SK-N-SH (cell line): ENCODE measurements at regions not wholly inside any gene's neighbourhood (a gene's known extent, or its start where the extent isn't known, plus 50 kb on each side); places are given as distances from the start of the nearest gene placed in this dataset.

Experiments used
- CTCF ChIA-PET: fragments of 300-600, 350-600 bp; formaldehyde crosslinking; extraction: SDS; loops from one replicate; lab custom pipeline; 2021; lab: Yijun Ruan, JAX
- POLR2A ChIA-PET: fragments of 350-600 bp; sonication (Branson Sonifier 250); formaldehyde crosslinking; extraction: SDS; loops from one replicate; lab custom pipeline; 2020; ENCODE audit warnings: antibody characterized with exemption, inconsistent platforms; lab: Yijun Ruan, JAX
- DNase-seq: peaks from one replicate; pipeline ENCODE4 v3.0.0; 2012
- H2AFZ ChIP-seq: fragments of 200-600 bp; sonication (generic); 2 replicates; pipeline ENCODE4 v1.8.1; 2016; ENCODE audit warnings: antibody characterized with exemption, mild to moderate bottlenecking, low read depth
- H3F3A ChIP-seq: fragments of 200-600 bp; sonication (generic); replicated peaks from 2 replicates; pipeline ENCODE3; 2016; ENCODE audit warnings: antibody characterized with exemption, mild to moderate bottlenecking; ENCODE audit not compliant: insufficient read depth
- H3K27ac ChIP-seq, 2 experiments: fragments of 200-500 bp in 1 of 2; fragments of 200-600 bp in 1 of 2; sonication (Bioruptor generic) in 1 of 2; sonication (generic), shearing (Covaris generic) in 1 of 2; 2 replicates each; pipeline versions ENCODE4 v1.5.1 to v1.6.1; 2014 to 2016; ENCODE audit warnings: low read depth in 2 of 2, inconsistent platforms in 1 of 2, low read length in 1 of 2, mild to moderate bottlenecking in 1 of 2, mixed read lengths in 1 of 2
- H3K27me3 ChIP-seq: fragments of 200-600 bp; sonication (generic), shearing (Covaris generic); 2 replicates; pipeline ENCODE4 v1.6.1; 2016; ENCODE audit warnings: mixed run types; ENCODE audit not compliant: insufficient read depth
- H3K36me3 ChIP-seq, 2 experiments: fragments of 200-500 bp in 1 of 2; fragments of 200-600 bp in 1 of 2; sonication (Bioruptor generic) in 1 of 2; sonication (generic) in 1 of 2; replicated peaks in 1 of 2; 2 replicates each; pipeline versions ENCODE3 to v1.5.1; 2014 to 2016; ENCODE audit warnings: low read length in 1 of 2, mild to moderate bottlenecking in 1 of 2; ENCODE audit not compliant: insufficient read depth in 2 of 2, control insufficient read depth in 1 of 2
- H3K4me1 ChIP-seq, 2 experiments: fragments of 200-500 bp in 1 of 2; fragments of 200-600 bp in 1 of 2; sonication (Bioruptor generic) in 1 of 2; sonication (generic), shearing (Covaris generic) in 1 of 2; 2 replicates each; pipeline versions ENCODE4 v1.5.1 to v1.6.1; 2014 to 2016; ENCODE audit warnings: low read depth in 1 of 2, low read length in 1 of 2, mixed run types in 1 of 2; ENCODE audit not compliant: insufficient read depth in 2 of 2, control insufficient read depth in 1 of 2
- H3K4me2 ChIP-seq: fragments of 200-600 bp; sonication (generic), shearing (Covaris generic); 2 replicates; pipeline ENCODE4 v1.6.1; 2017; ENCODE audit warnings: mixed run types
- H3K4me3 ChIP-seq, 2 experiments: fragments of 200-500 bp in 1 of 2; fragments of 200-600 bp in 1 of 2; sonication (Bioruptor generic) in 1 of 2; sonication (generic), shearing (Covaris generic) in 1 of 2; 2 replicates each; pipeline versions ENCODE4 v1.5.1 to v1.8.1; 2014 to 2016; ENCODE audit warnings: low read depth in 2 of 2, inconsistent platforms in 1 of 2, low read length in 1 of 2, mild to moderate bottlenecking in 1 of 2, mixed read lengths in 1 of 2, moderate library complexity in 1 of 2
- H3K79me2 ChIP-seq: fragments of 200-600 bp; sonication (generic); 2 replicates; pipeline ENCODE4 v1.8.1; 2017; ENCODE audit warnings: mild to moderate bottlenecking; ENCODE audit not compliant: insufficient read depth
- H3K9ac ChIP-seq: fragments of 200-600 bp; sonication (generic); 2 replicates; pipeline ENCODE4 v1.6.1; 2017; ENCODE audit warnings: mixed run types
- H3K9me2 ChIP-seq: fragments of 200-600 bp; sonication (generic); 2 replicates; pipeline ENCODE4 v1.6.1; 2017; ENCODE audit warnings: mixed run types
- H3K9me3 ChIP-seq: fragments of 200-600 bp; sonication (generic); 2 replicates; pipeline ENCODE4 v1.6.1; 2017; ENCODE audit warnings: mixed run types, mild to moderate bottlenecking, moderate library complexity
- H4K20me1 ChIP-seq: fragments of 200-600 bp; sonication (generic); 2 replicates; pipeline ENCODE4 v1.6.1; 2017; ENCODE audit warnings: mild to moderate bottlenecking, mixed run types; ENCODE audit not compliant: insufficient read depth
- CHD2 ChIP-seq: fragments of 150-350 bp; IDR thresholded peaks from 2 replicates; pipeline ENCODE4 v1.6.1; 2018; ENCODE audit warnings: low read length; ENCODE audit not compliant: partially characterized antibody
- CTCF ChIP-seq: fragments of 200-600 bp; sonication (generic); IDR thresholded peaks from 2 replicates; pipeline ENCODE4 v1.6.1; 2017; ENCODE audit warnings: antibody characterized with exemption, mild to moderate bottlenecking, moderate library complexity
- ELF1 ChIP-seq: IDR thresholded peaks from 2 replicates; pipeline ENCODE4 v1.4.0; 2012
- EP300 ChIP-seq, 2 experiments: IDR thresholded peaks; 2 replicates each; pipeline versions ENCODE4 v1.4.0 to v1.6.1; 2012; ENCODE audit warnings: borderline replicate concordance in 1 of 2, low read depth in 1 of 2, low read length in 1 of 2
- FOSL2 ChIP-seq: IDR thresholded peaks from 2 replicates; pipeline ENCODE4 v1.4.0; 2012; ENCODE audit warnings: low read depth, mild to moderate bottlenecking, moderate library complexity, borderline replicate concordance
- FOXJ3 ChIP-seq: sonication (generic); formaldehyde crosslinking; IDR thresholded peaks from 2 replicates; pipeline ENCODE4 v1.5.1; 2020; ENCODE audit warnings: mild to moderate bottlenecking, missing genetic modification reagents
- GABPA ChIP-seq: IDR thresholded peaks from 2 replicates; pipeline ENCODE4 v1.4.0; 2012; ENCODE audit warnings: low read depth, mild to moderate bottlenecking
- JUND ChIP-seq: IDR thresholded peaks from 2 replicates; pipeline ENCODE4 v1.4.0; 2012
- MAX ChIP-seq: IDR thresholded peaks from 2 replicates; pipeline ENCODE4 v1.4.0; 2012; ENCODE audit warnings: low read depth
- MEF2A ChIP-seq: IDR thresholded peaks from 2 replicates; pipeline ENCODE4 v1.4.0; 2012; ENCODE audit warnings: low read depth, borderline replicate concordance
- MXI1 ChIP-seq: IDR thresholded peaks from 2 replicates; pipeline ENCODE4 v1.6.1; 2012; ENCODE audit warnings: mild to moderate bottlenecking, low read depth, low read length, improper control_type of control experiment
- NFIC ChIP-seq: IDR thresholded peaks from 2 replicates; pipeline ENCODE4 v1.4.0; 2012; ENCODE audit warnings: borderline replicate concordance
- NRF1 ChIP-seq: IDR thresholded peaks from 2 replicates; pipeline ENCODE4 v1.6.1; 2012; ENCODE audit warnings: low read depth, mild to moderate bottlenecking, low read length
- PBX3 ChIP-seq: IDR thresholded peaks from 2 replicates; pipeline ENCODE4; 2012
- POLR2AphosphoS5 ChIP-seq: IDR thresholded peaks from 2 replicates; pipeline ENCODE4 v1.6.1; 2012; ENCODE audit warnings: low read depth, low read length
- RCOR1 ChIP-seq: fragments of 150-350 bp; IDR thresholded peaks from 2 replicates; pipeline ENCODE4 v1.6.1; 2017; ENCODE audit warnings: antibody characterized with exemption, low read length
- RFX5 ChIP-seq: IDR thresholded peaks from 2 replicates; pipeline ENCODE4 v1.6.1; 2012; ENCODE audit warnings: mild to moderate bottlenecking, improper control_type of control experiment, low read length
- SMC3 ChIP-seq: IDR thresholded peaks from 2 replicates; pipeline ENCODE4 v1.6.1; 2012; ENCODE audit warnings: low read depth, low read length, improper control_type of control experiment
- TAF1 ChIP-seq: IDR thresholded peaks from 2 replicates; pipeline ENCODE4 v1.6.1; 2012; ENCODE audit warnings: low read depth, mild to moderate bottlenecking, low read length, moderate library complexity, borderline replicate concordance
- TCF12 ChIP-seq: IDR thresholded peaks from 2 replicates; pipeline ENCODE4 v1.4.0; 2012
- TEAD4 ChIP-seq: IDR thresholded peaks from 2 replicates; pipeline ENCODE4 v1.4.0; 2012; ENCODE audit warnings: mild to moderate bottlenecking, borderline replicate concordance; ENCODE audit not compliant: insufficient read depth
- YY1 ChIP-seq: IDR thresholded peaks from 2 replicates; pipeline ENCODE4 v1.4.0; 2012; ENCODE audit warnings: low read depth, mild to moderate bottlenecking
- WGBS: methylation state at CpG from one replicate; pipeline ENCODE4 v1.1.6; 2017; ENCODE audit warnings: low lambda C conversion rate; 5-methylcytosine and 5-hydroxymethylcytosine counted together

- Histone ChIP-seq H3K9me3 (no peaks in the 10 kb centered on the region), H4K20me1 (no peaks in the 10 kb centered on the region), H3F3A (no peaks in the 10 kb centered on the region), H2AFZ (no peak overlapping the region), H3K4me2 (no peak overlapping the region), H3K9ac (no peak overlapping the region), H3K27ac (no peak overlapping the region), H3K27me3 (no peaks in the 10 kb centered on the region), H3K4me1 (no peaks in the 10 kb centered on the region), H3K36me3 (no peaks in the 10 kb centered on the region), H3K79me2 (no peaks in the 10 kb centered on the region), H3K4me3 (no peak overlapping the region), H3K9me2 (no peaks in the 10 kb centered on the region; the same call in 1 of the 2 replicates)
- 29% methylated on average over 2 of the region's 2 CpGs for WGBS
- ChIA-PET POLR2A (no interaction called here), CTCF (interaction anchor here (0.6 to 1.9 kb wide), 4 partner anchors 15 to 429 kb away, joined by 3 to 5 read pairs (median 4); no protein-coding TSS in a partner anchor)
- DNase-seq = no peak
- no peak for TF ChIP-seq POLR2AphosphoS5
- TF ChIP-seq TAF1 = no peak
- TF ChIP-seq RCOR1 = no peak
- no peak for TF ChIP-seq RFX5
- no peak for TF ChIP-seq GABPA
- TF ChIP-seq TCF12 = no peak
- no peak for TF ChIP-seq YY1
- no peak for TF ChIP-seq EP300 (IDR thresholded peaks at IDR 0.05; ENCODE audit: borderline replicate concordance in 1 of 2, low read depth in 1 of 2, low read length in 1 of 2)
- no peak for TF ChIP-seq FOXJ3 (CRISPR knock-in tag)
Observed at GRCh38 chr18:53702480-53702879, 522.0 kb downstream of the MBD2 start.

- 0% methylated on average over 1 of the region's 1 CpG for WGBS
- TF ChIP-seq GABPA (no peak), RCOR1 (no peak), TCF12 (no peak), FOSL2 (no peak), PBX3 (no peak), POLR2AphosphoS5 (no peak), TAF1 (no peak)
- POLR2A ChIA-PET = no interaction called here
Observed at GRCh38 chr18:53701697-53702096, 522.8 kb downstream of the MBD2 start.

GRCh38 chr18:53698907-53699306, 525.6 kb downstream of the MBD2 start:
- H3K4me2 ChIP-seq = no peak overlapping the region
- H4K20me1 ChIP-seq = no peaks in the 10 kb centered on the region
- no peaks in the 10 kb centered on the region for H3K27me3 ChIP-seq
- no peak overlapping the region for H2AFZ ChIP-seq
- WGBS = 0% methylated on average over 1 of the region's 2 CpGs
- CTCF ChIA-PET = interaction anchor here (0.6 to 2.8 kb wide), 27 partner anchors 8 to 431 kb away, joined by 3 to 41 read pairs (median 3); no protein-coding TSS in a partner anchor
- no peaks in the 10 kb centered on the region; the same call in 1 of the 2 replicates for H3K9me3 ChIP-seq
- H3K9me2 ChIP-seq = no peaks in the 10 kb centered on the region
- H3K4me1 ChIP-seq = no peaks in the 10 kb centered on the region
- DNase-seq = peak; percentile 53
- POLR2A ChIA-PET = no interaction called here
- no peak overlapping the region for H3K4me3 ChIP-seq
- H3K36me3 ChIP-seq = no peaks in the 10 kb centered on the region
- no peaks in the 10 kb centered on the region for H3F3A ChIP-seq
- no peak overlapping the region for H3K9ac ChIP-seq
- no peaks in the 10 kb centered on the region for H3K79me2 ChIP-seq
- H3K27ac ChIP-seq = no peak overlapping the region
- no peak for TF ChIP-seq MAX
- TF ChIP-seq MEF2A = no peak
- TF ChIP-seq RCOR1 = no peak
- TF ChIP-seq ELF1 = no peak
- TF ChIP-seq CTCF = peak; percentile 42; the same call in 1 of the 2 replicates
- TF ChIP-seq JUND = no peak
- peak; percentile 81 for TF ChIP-seq SMC3
- no peak for TF ChIP-seq CHD2
- TF ChIP-seq NRF1 = no peak
- TF ChIP-seq GABPA = no peak
- TF ChIP-seq MXI1 = no peak
- no peak for TF ChIP-seq RFX5
- TF ChIP-seq NFIC = no peak
- TF ChIP-seq TEAD4 = no peak
- no peak for TF ChIP-seq POLR2AphosphoS5

More at GRCh38 chr18:53701697-53702096, 522.8 kb downstream of the MBD2 start:
- Histone ChIP-seq H3K4me2 (no peak overlapping the region), H3K27me3 (no peaks in the 10 kb centered on the region), H3K79me2 (no peaks in the 10 kb centered on the region), H3K4me1 (no peaks in the 10 kb centered on the region), H3K9ac (no peak overlapping the region), H3K9me2 (no peaks in the 10 kb centered on the region; the same call in 1 of the 2 replicates), H3K27ac (no peak overlapping the region), H3F3A (no peaks in the 10 kb centered on the region), H3K9me3 (no peaks in the 10 kb centered on the region; the same call in 1 of the 2 replicates), H4K20me1 (no peaks in the 10 kb centered on the region), H3K36me3 (no peaks in the 10 kb centered on the region), H3K4me3 (no peak overlapping the region), H2AFZ (no peak overlapping the region)
- DNase-seq = no peak
- CTCF ChIA-PET = interaction anchor here (0.6 kb wide), 1 partner anchor 14 kb away, joined by 3 read pairs; no protein-coding TSS in a partner anchor
